ENCODE measurements at regions not wholly inside any gene's neighbourhood (a gene's known extent, or its start where the extent isn't known, plus 50 kb on each side); places are given as distances from the start of the nearest gene placed in this dataset.

DNA sequence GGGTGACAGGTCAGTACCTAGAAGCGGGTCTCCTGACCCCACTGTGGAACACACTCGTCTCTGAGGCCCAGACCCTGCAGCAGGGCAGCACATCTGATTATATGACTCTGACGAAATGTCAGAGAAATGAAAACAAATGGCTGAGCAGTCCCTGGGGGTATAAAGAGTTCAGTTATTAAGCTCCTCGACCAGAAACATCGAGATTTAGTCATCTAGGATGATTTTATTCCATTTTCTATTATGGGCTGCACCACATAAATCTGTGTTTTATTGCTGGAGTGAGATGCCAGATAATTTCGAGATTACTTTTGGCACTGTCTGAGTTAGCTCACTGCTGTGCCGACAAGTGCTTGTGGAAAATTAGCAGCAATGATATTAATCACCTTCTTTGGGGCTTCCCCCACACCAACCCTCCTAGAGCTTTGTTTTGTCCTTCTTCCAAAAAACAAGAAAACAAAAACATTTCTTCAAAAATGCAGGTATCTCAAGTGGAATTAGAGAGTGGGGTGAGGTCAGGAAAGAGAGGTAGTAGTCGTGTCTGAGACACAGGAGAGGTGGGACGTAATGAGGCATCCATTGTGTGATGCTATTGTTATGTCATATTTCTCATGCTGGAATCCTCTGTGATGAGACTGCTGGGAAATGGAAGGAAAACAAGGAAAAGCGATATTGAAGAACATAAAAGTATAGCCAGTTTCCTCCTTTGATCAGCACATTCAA is 495.5 kb downstream of the DMAC1 start:
- TF ChIP-seq, protein P1, sequence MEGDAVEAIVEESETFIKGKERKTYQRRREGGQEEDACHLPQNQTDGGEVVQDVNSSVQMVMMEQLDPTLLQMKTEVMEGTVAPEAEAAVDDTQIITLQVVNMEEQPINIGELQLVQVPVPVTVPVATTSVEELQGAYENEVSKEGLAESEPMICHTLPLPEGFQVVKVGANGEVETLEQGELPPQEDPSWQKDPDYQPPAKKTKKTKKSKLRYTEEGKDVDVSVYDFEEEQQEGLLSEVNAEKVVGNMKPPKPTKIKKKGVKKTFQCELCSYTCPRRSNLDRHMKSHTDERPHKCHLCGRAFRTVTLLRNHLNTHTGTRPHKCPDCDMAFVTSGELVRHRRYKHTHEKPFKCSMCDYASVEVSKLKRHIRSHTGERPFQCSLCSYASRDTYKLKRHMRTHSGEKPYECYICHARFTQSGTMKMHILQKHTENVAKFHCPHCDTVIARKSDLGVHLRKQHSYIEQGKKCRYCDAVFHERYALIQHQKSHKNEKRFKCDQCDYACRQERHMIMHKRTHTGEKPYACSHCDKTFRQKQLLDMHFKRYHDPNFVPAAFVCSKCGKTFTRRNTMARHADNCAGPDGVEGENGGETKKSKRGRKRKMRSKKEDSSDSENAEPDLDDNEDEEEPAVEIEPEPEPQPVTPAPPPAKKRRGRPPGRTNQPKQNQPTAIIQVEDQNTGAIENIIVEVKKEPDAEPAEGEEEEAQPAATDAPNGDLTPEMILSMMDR (IDR thresholded peaks at IDR 0.05; ENCODE audit: low read depth, low read length, missing control alignments), result no peak
- no peak overlapping the region for H3K4me3 ChIP-seq (replicated peaks; ENCODE audit: low read depth, low read length)
- no peak for DNase-seq (ENCODE audit: extremely low read depth, low read depth)

DNA sequence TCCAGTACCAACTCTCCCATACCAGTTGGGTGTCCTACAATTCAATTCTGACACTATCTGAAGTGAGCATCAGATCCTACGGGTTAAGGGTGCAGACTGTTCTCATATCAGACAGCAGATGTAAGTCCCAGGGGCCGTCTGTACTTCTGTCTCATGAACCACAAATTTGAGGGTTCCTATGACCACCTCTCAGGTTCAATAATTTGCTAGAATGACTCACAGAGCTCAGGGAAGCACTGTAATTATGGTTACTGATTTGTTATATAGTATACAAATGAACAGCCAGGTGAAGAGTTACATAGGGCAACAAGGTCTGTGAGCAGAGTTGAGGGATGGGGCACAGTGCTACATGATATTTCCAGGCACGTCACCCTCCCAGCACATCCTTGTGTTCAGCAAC is 499.1 kb downstream of the DMAC1 start:
- no peak overlapping the region for H3K4me3 ChIP-seq (replicated peaks; ENCODE audit: low read depth, low read length)
- TF ChIP-seq, protein P1 (IDR thresholded peaks at IDR 0.05; ENCODE audit: low read depth, low read length, missing control alignments), result no peak
- DNase-seq (ENCODE audit: extremely low read depth, low read depth), result no peak

DNA sequence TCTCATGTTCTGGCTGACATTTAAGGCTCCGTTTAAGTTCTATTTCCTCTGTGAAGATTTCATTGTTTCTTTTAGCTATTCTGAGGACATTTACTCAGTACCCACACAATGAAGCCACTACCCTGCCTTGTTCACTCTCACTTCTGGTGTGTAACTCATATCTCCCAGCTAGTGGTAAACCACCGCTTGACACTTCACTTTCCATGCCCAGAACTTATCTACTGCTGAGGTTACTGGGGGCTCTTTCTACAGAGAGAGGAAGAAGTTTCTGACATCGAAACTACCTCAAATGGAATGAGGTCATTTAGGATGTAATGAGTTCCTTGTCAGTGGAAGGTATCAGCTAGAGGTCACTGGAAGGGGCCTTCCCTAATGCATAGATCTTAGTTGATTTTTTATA is 501.5 kb downstream of the DMAC1 start:
- DNase-seq (ENCODE audit: extremely low read depth, low read depth), result no peak
- TF ChIP-seq, protein P1 (IDR thresholded peaks at IDR 0.05; ENCODE audit: low read depth, low read length, missing control alignments), result no peak
- H3K4me3 ChIP-seq (replicated peaks; ENCODE audit: low read depth, low read length), result no peak overlapping the region

DNA sequence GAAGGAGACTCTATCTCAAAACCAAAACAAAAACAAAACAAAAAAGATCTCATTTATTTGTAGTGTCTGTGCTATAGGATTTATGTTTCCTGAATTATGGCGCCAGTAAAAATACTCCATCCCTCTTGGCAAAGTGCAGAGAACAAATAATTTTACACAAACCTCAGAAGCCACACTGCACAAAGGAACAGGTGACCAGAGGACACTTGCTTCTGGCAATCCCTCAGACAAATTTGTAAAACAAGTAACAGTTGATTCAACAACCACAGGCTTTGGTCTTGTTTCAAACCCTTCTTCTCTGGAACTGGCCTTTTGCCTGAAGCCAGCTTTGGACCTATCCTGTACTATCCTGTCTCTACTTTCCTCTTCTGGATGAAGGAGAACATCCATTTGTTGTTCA is 502.1 kb downstream of the DMAC1 start:
- TF ChIP-seq, protein P1 (IDR thresholded peaks at IDR 0.05; ENCODE audit: low read depth, low read length, missing control alignments), result no peak
- no peak overlapping the region for H3K4me3 ChIP-seq (replicated peaks; ENCODE audit: low read depth, low read length)
- DNase-seq (ENCODE audit: extremely low read depth, low read depth), result no peak

DNA sequence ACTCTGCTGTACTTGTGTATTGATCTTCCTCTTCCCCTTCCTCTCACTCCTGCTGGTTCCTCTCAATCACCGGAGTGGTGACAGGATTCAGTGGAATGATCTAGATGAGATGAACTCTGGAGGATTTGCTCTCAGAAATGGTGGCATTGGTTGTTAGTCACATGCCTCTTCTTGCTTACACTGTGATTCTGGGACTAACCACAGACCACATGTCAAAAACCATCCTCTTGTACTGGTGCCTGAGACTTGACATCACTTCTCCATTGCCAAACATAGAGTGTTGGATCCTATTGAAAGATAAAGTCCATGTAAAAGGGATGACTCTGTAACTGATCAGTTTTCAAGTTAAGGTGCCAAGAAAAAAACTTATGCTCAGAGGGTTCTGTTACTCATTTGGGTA is 506.5 kb downstream of the DMAC1 start:
- H3K4me3 ChIP-seq (replicated peaks; ENCODE audit: low read depth, low read length), result no peak overlapping the region
- no peak for DNase-seq (ENCODE audit: extremely low read depth, low read depth)
- TF ChIP-seq, protein P1 (IDR thresholded peaks at IDR 0.05; ENCODE audit: low read depth, low read length, missing control alignments), result no peak

DNA sequence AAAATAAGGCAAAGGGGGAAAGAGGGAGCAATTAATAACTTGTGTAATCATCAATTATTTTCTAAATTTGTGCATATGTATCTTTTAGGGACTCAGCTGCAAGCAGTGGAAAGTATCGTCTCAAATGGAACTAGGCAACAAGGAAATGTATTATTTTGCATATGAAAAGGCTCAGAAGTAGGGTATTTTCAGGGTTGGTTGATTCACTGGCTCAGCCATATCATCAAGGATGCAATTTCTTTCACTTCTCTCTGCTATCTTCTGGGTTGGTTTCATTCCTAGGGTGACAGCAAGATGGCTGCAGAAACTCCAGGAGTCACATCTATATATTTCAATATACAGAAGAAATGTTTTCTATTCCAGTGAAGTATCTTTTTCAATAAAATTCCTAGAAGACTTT is 509.8 kb downstream of the DMAC1 start:
- TF ChIP-seq, protein P1 (IDR thresholded peaks at IDR 0.05; ENCODE audit: low read depth, low read length, missing control alignments), result no peak
- no peak overlapping the region for H3K4me3 ChIP-seq (replicated peaks; ENCODE audit: low read depth, low read length)
- DNase-seq (ENCODE audit: extremely low read depth, low read depth), result no peak

DNA sequence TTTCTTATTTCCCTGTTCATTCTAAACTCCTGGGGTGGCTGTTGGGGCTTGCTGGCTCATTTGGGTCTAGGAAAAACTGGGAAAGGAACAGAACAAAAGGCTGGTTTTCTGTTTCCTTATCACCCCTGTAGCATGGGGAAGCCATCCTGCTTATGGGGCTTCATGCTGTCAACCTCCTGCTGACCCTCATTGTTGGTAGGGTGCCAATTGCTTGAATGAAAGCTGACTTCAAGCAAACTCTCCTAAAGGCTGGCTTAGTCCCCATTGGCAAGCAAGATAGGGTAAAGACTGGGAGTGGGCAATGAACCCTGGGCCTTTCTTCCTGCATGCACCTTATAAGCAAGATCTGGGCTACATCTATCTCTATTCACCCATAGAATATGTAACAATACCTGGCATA is 511.6 kb downstream of the DMAC1 start:
- DNase-seq (ENCODE audit: extremely low read depth, low read depth), result no peak
- no peak overlapping the region for H3K4me3 ChIP-seq (replicated peaks; ENCODE audit: low read depth, low read length)
- TF ChIP-seq, protein P1 (IDR thresholded peaks at IDR 0.05; ENCODE audit: low read depth, low read length, missing control alignments), result no peak

All from HFF-Myc (cell line).